Stomach (tissue), 8 donors: ENCODE measurements at regions not wholly inside any gene's neighbourhood (a gene's known extent, or its start where the extent isn't known, plus 50 kb on each side); places are given as distances from the start of the nearest gene placed in this dataset.
A peak's percentile ranks its signal among the peaks of the same experiment; 100 is the strongest.

Experiments used
- DNase-seq, 2 donors: peaks; one replicate each; pipeline versions ENCODE4 v3.0.0 to v3.0.0-alpha.2; 2013 to 2019
- H3K27ac ChIP-seq, 5 donors: fragments of 200-600 bp in 4 of 5; sonication (generic) in 4 of 5; one replicate each; pipeline ENCODE4 v1.5.1; 2013 to 2019; ENCODE audit warnings: mild to moderate bottlenecking in 1 of 5, moderate library complexity in 1 of 5
- H3K27me3 ChIP-seq, 3 donors: fragments of 200-600 bp; sonication (generic); one replicate each; pipeline ENCODE4 v1.5.1; 2017 to 2019; ENCODE audit warnings: mixed run types in 1 of 3
- H3K36me3 ChIP-seq, 4 donors: fragments of 200-600 bp; sonication (generic); 1 replicate in 3 of 4; 2 replicates in 1 of 4; pipeline ENCODE4 v1.5.1; 2016 to 2019
- H3K4me1 ChIP-seq, 4 donors: fragments of 200-600 bp; sonication (generic); one replicate each; pipeline ENCODE4 v1.5.1; 2016 to 2019
- H3K4me3 ChIP-seq, 4 donors: fragments of 200-600 bp; sonication (generic) in 3 of 4; one replicate each; pipeline ENCODE4 v1.5.1; 2016 to 2019; ENCODE audit warnings: mild to moderate bottlenecking in 1 of 4
- H3K9me3 ChIP-seq, 4 donors: fragments of 200-600 bp; sonication (generic); one replicate each; pipeline ENCODE4 v1.5.1; 2016 to 2019
- CTCF ChIP-seq, 7 experiments: fragments of 450-650 bp in 4 of 7; fragments of 200-600 bp in 3 of 7; sonication (generic) in 3 of 7; IDR thresholded peaks; one replicate each; pipeline ENCODE4 v1.5.1; 2016 to 2019; ENCODE audit warnings: antibody characterized with exemption in 7 of 7, control low read depth in 2 of 7, mild to moderate bottlenecking in 1 of 7
- EP300 ChIP-seq: sonication (generic); formaldehyde crosslinking; IDR thresholded peaks from one replicate; pipeline ENCODE4 v1.6.1; 2017; ENCODE audit warnings: antibody characterized with exemption
- POLR2A ChIP-seq, 4 donors: fragments of 450-650 bp; IDR thresholded peaks; one replicate each; pipeline ENCODE4 v1.6.1; 2016; ENCODE audit warnings: antibody characterized with exemption in 4 of 4, control low read depth in 2 of 4, mild to moderate bottlenecking in 1 of 4, moderate library complexity in 1 of 4
- POLR2AphosphoS5 ChIP-seq, 3 donors: sonication (generic); formaldehyde crosslinking; IDR thresholded peaks; one replicate each; pipeline ENCODE4 v1.6.1; 2016; ENCODE audit warnings: antibody characterized with exemption in 3 of 3
- WGBS, 5 donors: extraction: QIAGEN DNeasy Blood & Tissue Kit in 3 of 5; methylation state at CpG; one replicate each; pipeline versions ENCODE4 v1.1.5 to v1.1.7; 2013 to 2018; 5-methylcytosine and 5-hydroxymethylcytosine counted together
- intact Hi-C: fragments of 100-400 bp; cut with DNase I; formaldehyde crosslinking; loops from one replicate; pipeline ENCODE4 v1.15.1; 2023; ENCODE audit warnings: low total_unique reads
- donor health status: healthy with polysubstance abuse.
- donor health status: Bipolar disorder and iron deficiency.
- donor health status: healthy.

- no peaks in the 10 kb centered on the region for H3K4me1 ChIP-seq
- WGBS, 5 donors = 82 to 94% (median 87%) methylated on average over 4 of the region's 4 CpGs
- no peaks in the 10 kb centered on the region for H3K27me3 ChIP-seq
- no peak overlapping the region for H3K27ac ChIP-seq
- intact Hi-C loops = no loop called here
- TF ChIP-seq POLR2A (IDR thresholded peaks at IDR 0.05) = no peak
- TF ChIP-seq CTCF (IDR thresholded peaks at IDR 0.05) = no peak
- TF ChIP-seq POLR2AphosphoS5 (IDR thresholded peaks at IDR 0.05) = no peak
- no peak for TF ChIP-seq EP300
- H3K4me3 ChIP-seq = no peak overlapping the region
- no peaks in the 10 kb centered on the region for H3K9me3 ChIP-seq
- DNase-seq = no peak
- H3K36me3 ChIP-seq = no peaks in the 10 kb centered on the region
Observed at GRCh38 chr20:6882561-6883291, 115.2 kb downstream of the BMP2 start.

GRCh38 chr20:6884114-6884513 lies 116.6 kb downstream of the BMP2 start:
- intact Hi-C loops = no loop called here
- Histone ChIP-seq H3K36me3 (no peaks in the 10 kb centered on the region), H3K9me3 (no peaks in the 10 kb centered on the region), H3K27ac (no peak overlapping the region), H3K4me1 (no peaks in the 10 kb centered on the region), H3K4me3 (no peak overlapping the region), H3K27me3 (no peaks in the 10 kb centered on the region)
- 50 to 57% (median 55%) methylated on average over 1 of the region's 1 CpG for WGBS, 5 donors
- no peak for DNase-seq
- TF ChIP-seq EP300 = no peak

- intact Hi-C loops = no loop called here
- H3K4me3 ChIP-seq = no peak overlapping the region
- 66 to 73% (median 71%) methylated on average over 8 of the region's 8 CpGs for WGBS, 5 donors
- DNase-seq = peak in 1 of 2 donors; percentile 12
- H3K4me1 ChIP-seq = no peaks in the 10 kb centered on the region
- TF ChIP-seq CTCF (IDR thresholded peaks at IDR 0.05) = no peak
- TF ChIP-seq POLR2A (IDR thresholded peaks at IDR 0.05) = no peak
- TF ChIP-seq EP300 = no peak
- no peak for TF ChIP-seq POLR2AphosphoS5 (IDR thresholded peaks at IDR 0.05)
- H3K36me3 ChIP-seq = no peaks in the 10 kb centered on the region
- H3K9me3 ChIP-seq = no peaks in the 10 kb centered on the region
- H3K27ac ChIP-seq = no peak overlapping the region
- no peaks in the 10 kb centered on the region for H3K27me3 ChIP-seq
Observed at GRCh38 chr20:6886065-6886729, 118.7 kb downstream of the BMP2 start.

- 73 to 83% (median 77%) methylated on average over 4 of the region's 4 CpGs for WGBS, 5 donors
- no peaks in the 10 kb centered on the region for H3K9me3 ChIP-seq
- H3K4me1 ChIP-seq = no peaks in the 10 kb centered on the region
- intact Hi-C loops = no loop called here
- H3K27ac ChIP-seq = no peak overlapping the region
- no peaks in the 10 kb centered on the region for H3K36me3 ChIP-seq
- no peaks in the 10 kb centered on the region for H3K27me3 ChIP-seq
- DNase-seq = no peak
- TF ChIP-seq POLR2A (IDR thresholded peaks at IDR 0.05) (no peak), POLR2AphosphoS5 (IDR thresholded peaks at IDR 0.05) (no peak), EP300 (no peak), CTCF (IDR thresholded peaks at IDR 0.05) (no peak)
- H3K4me3 ChIP-seq = no peak overlapping the region
Observed at GRCh38 chr20:6887966-6888365, 120.5 kb downstream of the BMP2 start.
